Activated naive CD8-positive, alpha-beta T cell treated with anti-CD3 and anti-CD28 coated beads, Interleukin-2, amount 50 U/mL, for 16 hours (primary cell): ENCODE measurements at regions not wholly inside any gene's neighbourhood (a gene's known extent, or its start where the extent isn't known, plus 50 kb on each side); places are given as distances from the start of the nearest gene placed in this dataset.
"Not testable (repeated sequence)": the region's sequence is repeated elsewhere in the genome, so short reads cannot be mapped to it uniquely, and the experiment has no call there.

Experiments used
- DNase-seq: peaks from one replicate; pipeline ENCODE4 v3.0.0-alpha.2; 2020; ENCODE audit warnings: low read depth, low spot score

DNA sequence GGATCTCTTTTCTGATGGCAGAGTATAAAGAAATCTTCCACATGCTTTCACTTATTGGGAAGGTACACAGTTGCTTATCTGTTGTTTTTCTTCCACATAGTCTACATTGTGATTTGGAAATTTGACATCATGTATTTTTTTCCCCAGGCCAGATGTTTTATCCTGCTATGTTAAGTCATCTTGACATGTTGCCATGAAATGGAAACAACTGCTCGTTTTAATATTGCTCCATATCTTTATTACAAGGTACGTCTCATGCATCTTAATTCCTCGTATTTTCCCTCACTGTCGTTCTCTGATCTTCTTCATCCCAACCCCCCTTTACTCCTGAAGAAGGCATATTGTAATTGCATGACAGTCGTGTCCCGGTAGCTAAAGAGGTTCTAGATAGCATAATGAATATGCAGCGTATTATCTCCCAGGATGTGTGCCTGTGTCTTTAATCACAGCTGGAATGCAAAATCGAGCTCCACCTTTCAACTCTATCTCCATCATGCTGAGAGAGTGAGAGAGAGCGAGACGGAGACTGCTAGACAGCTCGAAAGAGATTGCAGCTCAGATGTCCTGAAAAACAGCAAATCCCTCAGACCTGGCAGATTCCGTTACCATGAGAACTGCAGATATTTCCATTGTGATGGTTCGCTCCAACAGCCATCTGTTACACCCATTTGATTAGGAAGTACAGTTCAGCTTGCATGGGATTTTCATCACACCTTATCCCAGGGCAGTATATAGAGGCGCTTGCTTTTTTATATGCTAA lies 281.7 kb downstream of the TMEM38B start:
- DNase-seq, result no peak

DNA sequence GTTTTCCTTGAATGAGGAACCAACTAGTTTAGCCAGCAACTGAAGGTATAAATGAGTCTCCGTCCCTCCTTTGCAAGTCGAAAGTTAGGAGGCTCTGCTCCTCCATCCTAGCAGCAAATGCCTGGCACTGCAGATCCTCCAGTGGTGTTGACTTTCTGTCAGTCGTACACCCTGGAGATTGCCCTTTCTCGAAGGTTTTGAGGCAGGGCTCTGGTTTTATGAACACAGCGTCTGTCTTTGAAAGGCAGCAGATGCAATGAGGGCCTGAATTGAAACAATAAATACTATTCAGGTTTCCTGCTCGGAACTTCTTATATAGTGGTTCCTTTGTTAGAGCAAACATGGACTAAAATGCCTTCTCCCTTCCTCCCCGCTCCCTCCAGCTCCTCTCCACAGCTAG lies 284.0 kb downstream of the TMEM38B start:
- DNase-seq, result no peak

DNA sequence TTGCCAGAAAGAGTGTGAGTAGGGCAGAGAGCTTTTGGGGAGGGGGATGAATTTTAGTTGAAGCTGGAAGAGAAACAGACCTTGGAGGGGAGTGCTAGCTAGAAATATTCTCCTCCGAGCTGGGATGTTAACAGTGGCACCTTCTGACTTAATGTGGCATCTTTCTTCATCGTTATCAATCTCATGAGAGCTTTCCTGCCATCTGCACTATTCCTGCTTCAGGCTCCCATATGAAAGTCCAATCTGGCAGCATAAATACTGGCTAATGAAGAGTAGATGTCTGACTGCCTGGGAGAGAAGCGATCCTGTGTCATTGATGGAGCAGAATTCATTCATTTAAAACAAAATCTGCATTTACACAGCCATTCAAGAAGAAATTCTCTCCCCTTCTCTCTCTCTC lies 284.5 kb downstream of the TMEM38B start:
- DNase-seq, result no peak

DNA sequence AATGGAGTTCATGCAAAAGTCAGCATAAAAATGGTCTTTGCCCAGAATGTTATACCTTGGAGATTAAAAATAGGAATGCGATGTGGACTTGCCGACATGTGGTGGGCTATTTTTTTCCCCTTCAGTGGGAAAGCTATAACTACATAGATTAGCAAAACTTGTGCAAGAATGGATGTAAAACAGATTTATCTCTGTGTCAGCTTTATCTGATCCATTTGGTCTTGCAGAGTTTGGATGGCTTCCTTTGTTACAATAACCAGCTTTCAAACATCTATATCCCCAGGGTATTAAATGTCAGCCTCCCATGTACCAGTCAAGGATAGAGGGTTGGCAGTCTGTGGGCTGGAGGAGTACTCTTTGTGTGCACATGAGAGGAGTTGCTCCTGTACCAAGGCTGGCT lies 284.9 kb downstream of the TMEM38B start:
- no peak for DNase-seq

DNA sequence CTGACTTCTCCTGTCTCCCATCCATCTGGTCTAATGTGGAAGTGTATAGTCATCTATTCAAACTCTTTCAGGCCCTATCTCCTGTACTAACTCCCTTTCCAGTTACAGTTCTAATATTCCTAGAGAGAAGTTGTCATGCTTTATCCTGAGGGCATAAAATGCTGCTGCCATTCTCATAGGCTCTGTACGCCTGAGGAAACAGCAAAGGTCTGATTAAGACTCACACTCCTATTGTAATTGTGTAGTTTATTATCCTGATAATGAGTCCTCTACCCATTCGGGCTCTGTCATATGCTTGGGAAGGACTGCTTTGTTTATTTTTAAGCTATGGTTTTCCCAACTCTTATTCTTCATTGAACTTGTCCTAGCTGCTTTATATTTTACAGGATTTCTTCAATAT lies 290.4 kb downstream of the TMEM38B start:
- no peak for DNase-seq

DNA sequence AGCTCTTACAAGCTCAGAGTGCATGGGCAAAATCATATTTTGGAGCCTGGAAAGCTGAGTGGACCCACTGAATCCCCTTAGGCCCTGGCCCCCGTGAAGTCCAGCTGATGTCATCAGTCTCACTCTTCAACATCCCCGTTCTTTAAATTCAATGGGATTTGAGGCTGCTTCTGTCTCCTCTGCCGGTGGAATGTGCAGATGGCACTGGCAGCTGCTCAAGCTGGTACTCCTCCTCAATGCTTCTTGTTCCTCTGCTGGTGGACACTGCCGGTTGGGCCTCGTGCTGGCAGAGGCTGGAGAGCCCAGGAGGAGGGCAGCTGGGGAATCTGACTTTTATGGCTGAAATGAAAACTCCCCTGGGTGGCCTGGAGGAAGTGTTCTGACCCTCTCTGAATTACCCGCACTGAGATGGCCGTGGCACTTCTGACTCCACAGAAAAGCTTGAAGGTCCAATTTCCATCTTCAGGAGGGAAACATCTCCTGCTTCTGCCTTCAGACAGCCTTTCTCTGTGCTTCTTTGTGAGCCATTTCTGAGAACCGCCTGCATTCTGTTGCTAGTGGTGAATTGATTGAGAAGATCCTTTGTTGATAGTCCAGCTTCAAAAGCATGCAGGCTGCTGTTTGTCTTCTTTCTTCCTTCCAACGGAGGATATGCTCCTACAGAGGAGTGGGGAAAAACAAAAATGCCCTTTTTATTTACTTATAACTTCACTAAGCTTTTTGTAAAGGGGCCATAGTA lies 298.9 kb downstream of the TMEM38B start:
- no peak for DNase-seq

DNA sequence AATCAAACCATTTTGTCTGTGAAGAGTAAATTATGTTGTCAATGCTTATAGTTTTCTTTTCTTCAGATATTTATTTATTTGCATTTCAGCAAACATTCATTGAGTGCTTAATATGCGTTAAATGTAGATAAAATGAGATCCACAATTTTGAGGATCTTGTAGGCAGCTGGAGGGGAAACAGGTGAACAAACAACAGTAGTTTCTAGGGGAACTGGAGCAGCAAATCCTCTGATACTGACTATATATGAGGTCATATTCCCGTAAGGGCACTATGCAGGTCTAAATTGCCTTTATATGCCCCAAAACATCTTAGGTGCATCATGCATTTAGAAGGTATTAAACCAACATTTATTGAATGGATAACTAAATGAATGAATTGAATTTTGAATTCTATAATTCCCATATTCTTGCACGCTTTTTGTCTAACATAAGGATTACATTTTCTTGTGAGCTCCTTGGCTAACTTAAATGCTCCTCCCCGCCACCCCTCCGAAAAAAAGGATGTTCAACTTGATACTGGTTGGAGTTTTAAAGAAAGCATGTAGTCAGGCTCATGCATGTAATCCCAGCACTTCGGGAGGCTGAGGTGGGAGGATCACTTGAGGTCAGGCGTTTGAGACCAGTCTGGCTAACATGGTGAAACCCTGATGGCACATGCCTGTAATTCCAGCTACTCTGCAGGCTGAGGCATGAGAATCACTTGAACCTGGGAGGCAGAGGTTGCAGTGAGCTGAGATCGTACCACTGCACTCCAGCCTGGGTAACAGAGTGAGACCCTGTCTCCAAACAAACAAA lies 299.8 kb downstream of the TMEM38B start:
- DNase-seq, result no peak

DNA sequence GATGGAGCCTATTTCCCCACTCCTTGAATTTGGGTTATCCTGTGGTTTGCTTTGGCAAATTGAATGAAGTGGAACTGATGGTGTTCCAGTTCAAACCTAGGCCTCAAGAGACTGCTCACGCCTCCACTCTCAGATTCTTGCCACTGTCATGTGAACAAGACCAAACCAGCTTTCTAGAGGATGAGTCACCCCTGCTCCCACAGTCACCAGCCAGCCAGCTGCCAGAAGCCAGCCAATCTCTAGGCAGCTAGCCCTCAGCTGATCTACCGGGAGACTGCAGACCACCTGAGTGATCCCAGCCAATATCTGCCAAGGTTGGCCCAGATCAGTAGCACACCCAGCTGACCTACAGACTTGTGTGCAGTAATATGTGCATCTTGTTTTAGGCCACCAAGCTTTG lies 300.6 kb downstream of the TMEM38B start:
- no peak for DNase-seq

DNA sequence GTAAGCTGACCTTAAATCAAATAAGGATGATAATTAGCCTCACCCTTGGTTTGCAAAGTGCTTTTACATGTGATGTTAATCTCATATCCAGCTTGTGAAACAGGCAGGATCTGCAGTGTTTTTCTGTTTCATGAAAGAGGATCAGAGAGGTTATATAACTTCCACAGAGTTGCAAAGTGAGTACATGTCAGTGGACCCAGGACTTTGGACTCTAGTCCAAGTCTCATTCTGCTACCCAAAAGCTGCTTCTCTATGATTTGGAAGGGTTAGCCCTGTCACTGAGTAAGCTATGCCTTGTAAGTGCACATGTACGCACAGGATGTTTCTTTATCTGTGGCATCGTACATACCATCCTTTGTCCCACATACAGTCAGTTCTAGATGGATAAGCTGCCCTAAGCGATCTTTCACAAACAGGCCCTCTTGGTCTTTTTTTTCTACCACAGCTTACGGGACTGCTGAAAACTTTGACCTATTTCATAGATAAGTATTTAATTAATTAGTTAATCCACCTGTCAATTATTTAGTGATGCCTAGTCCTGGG lies 322.9 kb downstream of the TMEM38B start:
- DNase-seq, result no peak

DNA sequence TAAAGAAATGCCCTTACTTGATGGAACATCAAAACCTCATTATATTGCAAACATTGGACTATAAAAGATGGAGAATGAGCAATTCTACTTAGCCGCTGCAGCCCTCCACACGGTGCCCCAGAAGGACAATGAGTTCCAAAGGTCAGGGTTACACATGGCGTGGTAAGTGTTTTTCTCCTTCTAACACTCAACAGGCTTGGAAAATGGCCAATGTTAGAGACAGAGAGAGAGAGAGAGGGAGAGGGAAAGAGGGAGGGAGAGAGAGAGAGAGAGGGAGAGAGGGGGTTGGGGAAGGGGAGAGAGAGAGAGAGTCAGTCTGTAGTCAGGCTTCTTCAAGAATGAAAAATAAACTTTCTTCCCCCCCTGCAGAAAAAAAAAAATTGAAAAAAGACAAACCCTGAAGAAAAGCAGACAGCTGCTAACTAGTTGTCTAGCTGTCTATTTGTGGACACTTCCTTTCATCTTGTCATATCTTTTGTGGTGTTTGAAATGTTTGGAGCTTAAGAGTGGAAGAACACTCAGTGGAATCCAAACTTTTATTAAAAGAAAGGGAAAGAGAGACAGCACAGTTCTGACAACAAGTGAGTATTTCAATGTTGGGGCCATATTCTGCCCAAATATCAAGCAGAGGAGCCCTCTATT lies 324.8 kb downstream of the TMEM38B start:
- DNase-seq, result no peak

DNA sequence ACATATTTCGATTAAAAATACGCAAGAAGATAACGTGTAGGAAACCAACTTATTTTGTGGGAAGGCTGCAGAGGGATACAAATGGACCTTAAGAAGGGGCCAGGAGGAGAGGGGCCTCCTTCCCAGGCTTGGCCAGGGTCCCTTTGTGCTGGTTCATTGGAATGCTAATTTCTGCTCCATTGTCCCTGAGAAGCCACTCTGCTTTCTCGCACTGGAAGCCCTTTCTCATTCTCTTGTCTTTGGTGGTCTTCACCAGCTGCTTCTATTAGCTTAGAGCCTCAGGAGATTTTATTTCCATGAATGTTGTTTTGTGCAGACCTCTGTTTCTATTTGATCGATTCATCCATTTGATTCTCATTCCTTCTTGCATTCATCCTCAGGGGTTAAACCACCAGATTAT lies 325.4 kb downstream of the TMEM38B start:
- no peak for DNase-seq

DNA sequence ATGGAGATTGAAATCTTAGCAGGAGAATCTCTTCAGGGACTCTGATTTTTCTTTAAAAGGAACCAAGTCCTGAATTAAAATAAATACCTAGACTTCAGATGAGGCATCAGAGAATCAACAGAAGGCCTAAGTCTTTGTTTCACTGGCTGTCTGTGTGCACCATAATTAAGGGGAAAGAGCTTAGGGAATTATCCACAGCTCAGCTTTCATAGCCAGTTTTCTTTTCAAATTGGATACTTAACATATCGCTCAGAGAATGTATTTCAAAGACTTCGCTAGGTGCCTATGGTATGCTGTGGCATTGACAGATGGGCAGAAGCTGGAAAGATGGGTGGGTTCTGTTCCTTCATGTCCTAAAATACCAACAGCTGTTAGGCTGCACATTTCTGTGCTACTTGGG lies 325.8 kb downstream of the TMEM38B start:
- DNase-seq, result no peak

DNA sequence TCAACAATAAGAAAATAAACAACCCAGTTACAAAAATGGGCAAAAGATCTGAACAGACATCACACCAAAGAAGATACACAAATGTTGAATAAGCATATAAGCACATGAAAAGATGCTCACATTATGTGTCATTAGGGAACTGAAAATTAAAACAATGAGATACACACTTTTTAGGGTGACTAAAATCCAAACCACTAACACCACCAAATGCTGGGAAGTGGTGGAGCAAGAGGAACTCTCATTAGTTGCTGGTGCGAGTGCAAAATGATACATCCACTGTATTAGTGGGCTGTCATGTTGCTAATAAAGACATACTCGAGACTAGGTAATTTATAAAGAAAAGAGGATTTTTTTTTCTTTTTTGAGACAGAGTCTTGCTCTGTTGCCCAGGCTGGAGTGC lies 329.1 kb downstream of the TMEM38B start:
- DNase-seq, result no peak

DNA sequence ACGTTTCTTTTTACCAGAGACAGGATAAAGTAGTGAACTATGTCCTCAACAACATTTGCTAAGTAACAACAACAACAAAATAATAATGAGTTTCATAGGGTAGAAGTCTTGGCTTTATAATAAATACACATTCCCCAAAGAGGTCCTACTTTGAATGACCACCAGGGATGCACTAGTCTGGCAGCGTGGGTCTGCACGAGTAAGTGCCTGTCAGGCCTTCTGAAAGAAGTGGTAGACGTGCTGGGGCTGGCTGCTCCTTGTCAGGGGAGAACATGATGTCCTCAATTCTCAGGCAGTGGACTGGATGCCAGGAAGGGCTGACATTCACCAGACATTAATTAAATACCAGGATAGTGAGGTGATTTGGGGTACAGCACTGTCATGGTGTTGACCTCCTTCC lies 331.1 kb downstream of the TMEM38B start:
- DNase-seq, result no peak

DNA sequence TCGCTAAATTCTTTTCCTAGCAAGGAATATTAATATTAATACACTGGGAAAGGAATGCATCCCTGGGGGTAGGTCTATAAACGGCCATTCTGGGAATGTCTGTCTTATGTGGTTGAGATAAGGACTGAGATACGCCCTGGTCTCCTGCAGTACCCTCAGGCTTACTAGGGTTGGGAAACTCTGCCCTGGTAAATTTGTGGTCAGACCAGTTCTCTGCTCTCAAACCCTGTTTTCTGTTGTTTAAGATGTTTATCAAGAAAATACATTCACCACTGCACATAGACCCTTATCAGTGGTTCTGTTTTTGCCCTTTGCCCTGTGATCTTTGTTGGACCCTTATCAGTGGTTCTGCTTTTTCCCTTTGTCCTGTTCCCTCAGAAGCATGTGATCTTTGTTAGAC lies 335.8 kb downstream of the TMEM38B start:
- DNase-seq, result not testable (repeated sequence)

DNA sequence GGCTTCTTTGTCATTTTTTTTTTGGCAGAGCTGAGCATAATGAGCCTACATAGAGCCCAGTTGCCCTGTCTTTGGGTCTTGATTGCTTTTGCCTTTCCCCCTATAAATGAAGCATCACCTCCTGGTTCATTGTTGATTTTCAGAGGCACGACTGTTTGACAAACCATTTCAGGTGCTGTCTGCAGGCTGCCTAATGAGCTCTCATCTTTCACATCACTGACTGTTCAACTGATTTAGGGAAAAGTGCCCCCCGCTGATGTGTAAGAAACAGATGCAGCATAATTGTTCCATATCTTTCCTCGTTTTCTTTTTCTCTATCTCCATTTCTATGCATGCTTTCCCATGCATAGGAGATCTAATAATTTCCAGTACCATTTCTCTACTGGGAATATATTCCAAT lies 338.6 kb downstream of the TMEM38B start:
- no peak for DNase-seq

DNA sequence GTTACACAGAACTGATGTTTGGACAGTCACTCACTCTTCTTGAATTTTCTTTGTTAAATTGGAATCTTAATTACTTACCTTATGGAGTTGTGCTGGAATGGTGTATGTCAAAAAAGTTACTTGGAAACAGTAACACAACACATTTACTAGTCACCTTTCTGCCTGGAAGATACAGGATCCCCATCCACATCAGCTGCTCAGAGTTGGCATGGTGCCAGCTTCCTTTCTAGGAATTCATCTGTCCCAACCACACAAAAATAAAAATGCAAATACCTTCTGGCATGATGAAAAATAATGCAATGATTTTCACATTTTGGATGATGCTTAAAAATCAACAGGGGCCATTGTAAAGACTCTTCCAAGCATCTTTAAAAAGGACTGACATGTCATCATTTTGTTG lies 341.5 kb downstream of the TMEM38B start:
- DNase-seq, result no peak

DNA sequence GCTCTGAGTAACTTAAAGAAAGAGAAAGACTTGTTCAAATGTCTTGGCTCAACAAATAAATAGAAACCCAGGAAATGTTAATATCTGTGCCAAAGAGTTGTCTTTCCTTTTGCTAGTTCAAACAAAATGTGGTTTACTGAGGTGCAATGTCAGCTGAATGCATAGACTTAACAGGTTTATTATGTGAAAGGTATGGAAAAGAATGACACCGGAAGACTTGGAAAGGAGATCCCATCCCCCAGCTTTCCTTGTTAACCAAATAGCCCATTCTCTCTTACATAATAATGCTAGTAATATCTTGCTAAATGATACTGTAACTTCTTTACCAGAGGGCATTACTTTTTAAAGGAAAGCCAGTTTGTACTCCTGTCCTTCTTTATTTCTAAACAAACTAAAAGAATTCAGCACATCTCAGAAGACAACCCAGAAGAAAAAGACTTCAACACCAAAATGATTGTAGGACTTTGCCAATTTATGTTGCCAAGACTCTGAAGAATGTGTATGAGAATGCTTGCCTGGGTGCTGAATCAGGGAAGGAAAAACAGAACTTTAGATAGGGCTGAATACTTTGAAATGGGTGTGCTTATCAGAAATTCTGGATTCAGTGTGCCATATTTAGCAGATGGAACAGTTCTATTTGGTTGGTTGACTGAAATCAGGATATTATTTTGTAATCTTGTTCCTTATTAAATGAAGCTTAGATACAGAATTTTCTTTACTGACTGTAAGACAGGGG lies 344.1 kb downstream of the TMEM38B start:
- no peak for DNase-seq

DNA sequence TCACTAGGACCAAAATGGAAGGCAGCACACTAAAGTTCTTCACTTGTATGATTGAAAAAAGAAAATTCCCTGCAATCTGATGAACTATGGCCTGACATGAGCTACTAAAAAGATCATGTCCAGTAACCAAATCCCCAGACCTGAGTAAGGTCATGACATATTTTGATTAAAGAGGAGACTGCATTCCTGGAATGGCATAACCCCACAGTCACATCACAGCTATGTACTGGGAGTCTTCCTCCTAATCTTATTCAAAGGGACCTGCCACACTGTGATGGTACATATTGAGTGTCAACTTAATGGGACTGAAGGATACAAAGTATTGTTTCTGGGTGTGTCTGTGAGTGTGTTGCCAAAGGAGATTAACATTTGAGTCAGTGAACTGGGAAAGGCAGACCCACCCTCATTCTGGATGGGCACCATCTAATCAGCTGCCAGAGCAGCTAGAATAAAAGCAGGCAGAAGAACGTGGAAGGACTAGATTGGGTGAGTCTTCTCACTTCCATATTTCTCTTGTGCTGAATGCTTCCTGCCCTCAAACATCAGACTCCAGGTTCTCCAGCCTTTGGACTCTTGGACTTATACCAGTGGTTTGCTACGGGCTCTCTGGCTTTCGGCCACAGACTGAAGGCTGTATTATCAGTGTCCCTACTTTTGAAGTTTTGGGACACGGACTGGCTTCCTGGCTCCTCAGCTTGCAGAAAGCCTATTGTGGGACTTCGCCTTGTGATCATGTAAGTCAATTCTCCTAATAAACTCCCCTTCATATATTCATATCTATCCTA lies 345.0 kb downstream of the TMEM38B start:
- no peak for DNase-seq

DNA sequence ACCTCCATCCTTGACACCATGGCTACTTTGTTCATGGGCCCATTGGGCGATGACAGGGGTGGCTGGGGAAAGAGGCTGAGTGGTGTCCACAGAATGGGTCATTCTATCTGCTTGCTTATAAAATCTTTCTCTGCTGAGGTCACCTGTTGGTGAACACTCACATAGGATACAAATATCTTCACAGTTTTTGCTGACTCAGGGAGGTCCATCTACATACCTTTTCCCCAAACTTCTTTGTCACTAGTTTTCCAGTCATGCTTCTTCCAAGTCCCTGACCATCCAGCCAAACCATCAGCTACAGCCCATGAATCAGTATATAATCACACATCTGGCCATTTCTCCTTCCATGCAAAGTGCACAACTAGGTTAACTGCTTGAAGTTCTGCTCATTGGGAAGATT lies 347.6 kb downstream of the TMEM38B start:
- not testable (repeated sequence) for DNase-seq
